Karpas-422 (cell line): ENCODE measurements at regions not wholly inside any gene's neighbourhood (a gene's known extent, or its start where the extent isn't known, plus 50 kb on each side); places are given as distances from the start of the nearest gene placed in this dataset.
"Not testable (repeated sequence)": the region's sequence is repeated elsewhere in the genome, so short reads cannot be mapped to it uniquely, and the experiment has no call there.

Experiments used
- DNase-seq: peaks from one replicate; pipeline ENCODE4 v3.0.0-alpha.2; 2015
- H2AFZ ChIP-seq: fragments of 200-600 bp; sonication (generic); 2 replicates; pipeline ENCODE4 v1.6.1; 2014; ENCODE audit warnings: antibody characterized with exemption, low read length, mixed read lengths
- H3K27ac ChIP-seq: fragments of 200-600 bp; sonication (generic); 2 replicates; pipeline ENCODE4 v1.5.1; 2014; ENCODE audit warnings: mild to moderate bottlenecking, low read length, moderate library complexity
- H3K27me3 ChIP-seq: fragments of 200-600 bp; sonication (generic); 2 replicates; pipeline ENCODE4 v1.6.1; 2014; ENCODE audit warnings: low read length, mixed read lengths
- H3K36me3 ChIP-seq: fragments of 200-600 bp; sonication (generic); 2 replicates; pipeline ENCODE4 v1.6.1; 2014; ENCODE audit warnings: low read length, mixed read lengths; ENCODE audit not compliant: insufficient read depth
- H3K4me1 ChIP-seq: fragments of 200-600 bp; sonication (generic); 2 replicates; pipeline ENCODE4 v1.6.1; 2014; ENCODE audit warnings: mild to moderate bottlenecking, low read length, mixed read lengths
- H3K4me2 ChIP-seq: fragments of 200-600 bp; sonication (generic); 2 replicates; pipeline ENCODE4 v1.6.1; 2014; ENCODE audit warnings: low read length, low read depth, mild to moderate bottlenecking; ENCODE audit not compliant: poor library complexity, severe bottlenecking
- H3K4me3 ChIP-seq: fragments of 200-600 bp; sonication (generic); 2 replicates; pipeline ENCODE4 v1.5.1; 2014; ENCODE audit warnings: mild to moderate bottlenecking, antibody characterized with exemption, low read length, mixed read lengths
- H3K79me2 ChIP-seq: fragments of 200-600 bp; sonication (generic); 2 replicates; pipeline ENCODE4 v1.6.1; 2014; ENCODE audit warnings: mild to moderate bottlenecking, low read length, mixed read lengths
- H3K9ac ChIP-seq: fragments of 200-600 bp; sonication (generic); 2 replicates; pipeline ENCODE4 v1.6.0; 2014; ENCODE audit warnings: low read length
- H3K9me2 ChIP-seq: fragments of 200-600 bp; sonication (generic), shearing (Covaris generic); replicated peaks from 2 replicates; pipeline ENCODE4 v1.6.0; 2014; ENCODE audit warnings: mild to moderate bottlenecking, low read length, moderate library complexity; ENCODE audit not compliant: insufficient read depth
- H3K9me3 ChIP-seq: fragments of 300-700, 200-600 bp; sonication (generic); 2 replicates; pipeline ENCODE4 v1.6.1; 2014; ENCODE audit warnings: low read length, mixed read lengths
- H4K20me1 ChIP-seq: fragments of 200-600 bp; sonication (generic); 2 replicates; pipeline ENCODE4 v1.6.1; 2014; ENCODE audit warnings: mild to moderate bottlenecking, antibody characterized with exemption, low read length, low read depth; ENCODE audit not compliant: insufficient read depth

- not testable (repeated sequence) for H2AFZ ChIP-seq
Observed at GRCh38 chr17:13659051-13659450, 57.3 kb upstream of the HS3ST3A1 start.

GRCh38 chr17:13665872-13666635, 64.3 kb upstream of the HS3ST3A1 start:
- no peaks in the 10 kb centered on the region for H3K9me2 ChIP-seq
- H2AFZ ChIP-seq = no peak overlapping the region
- H3K36me3 ChIP-seq = no peaks in the 10 kb centered on the region
- H3K79me2 ChIP-seq = no peaks in the 10 kb centered on the region
- no peak overlapping the region for H3K9ac ChIP-seq
- no peaks in the 10 kb centered on the region for H3K4me1 ChIP-seq
- H3K4me2 ChIP-seq = no peak overlapping the region
- H3K27ac ChIP-seq = no peak overlapping the region
- peaks cover 11% of the 10 kb centered on the region for H3K9me3 ChIP-seq
- H4K20me1 ChIP-seq = no peaks in the 10 kb centered on the region
- DNase-seq = no peak
- no peak overlapping the region for H3K4me3 ChIP-seq
- no peaks in the 10 kb centered on the region for H3K27me3 ChIP-seq

More at GRCh38 chr17:13659051-13659450, 57.3 kb upstream of the HS3ST3A1 start:
- H3K36me3 ChIP-seq, H3K4me2 ChIP-seq, DNase-seq, H3K9ac ChIP-seq, H3K27me3 ChIP-seq, H3K4me1 ChIP-seq, H3K4me3 ChIP-seq, H3K9me3 ChIP-seq, H3K79me2 ChIP-seq, H3K9me2 ChIP-seq, H4K20me1 ChIP-seq, H3K27ac ChIP-seq: not testable (repeated sequence)

GRCh38 chr17:13671341-13671740, 69.6 kb upstream of the HS3ST3A1 start:
- no peak overlapping the region for H3K27ac ChIP-seq
- no peak overlapping the region for H2AFZ ChIP-seq
- H3K9me2 ChIP-seq = no peaks in the 10 kb centered on the region
- H3K36me3 ChIP-seq = no peaks in the 10 kb centered on the region
- peaks cover 11% of the 10 kb centered on the region for H3K9me3 ChIP-seq
- H4K20me1 ChIP-seq = no peaks in the 10 kb centered on the region
- no peaks in the 10 kb centered on the region for H3K27me3 ChIP-seq
- DNase-seq = no peak
- H3K4me3 ChIP-seq = no peak overlapping the region
- no peak overlapping the region for H3K4me2 ChIP-seq
- no peak overlapping the region for H3K9ac ChIP-seq
- H3K4me1 ChIP-seq = no peaks in the 10 kb centered on the region
- no peaks in the 10 kb centered on the region for H3K79me2 ChIP-seq

GRCh38 chr17:13671771-13672170, 70.0 kb upstream of the HS3ST3A1 start:
- DNase-seq = no peak

GRCh38 chr17:13678361-13678760, 76.6 kb upstream of the HS3ST3A1 start:
- H3K27ac ChIP-seq = no peak overlapping the region
- H3K4me1 ChIP-seq = no peaks in the 10 kb centered on the region
- H3K9me2 ChIP-seq = no peaks in the 10 kb centered on the region
- H3K79me2 ChIP-seq = no peaks in the 10 kb centered on the region
- no peak overlapping the region for H3K4me3 ChIP-seq
- H4K20me1 ChIP-seq = no peaks in the 10 kb centered on the region
- H3K4me2 ChIP-seq = no peak overlapping the region
- H3K9ac ChIP-seq = no peak overlapping the region
- no peak overlapping the region for H2AFZ ChIP-seq
- DNase-seq = no peak
- no peaks in the 10 kb centered on the region for H3K9me3 ChIP-seq
- no peaks in the 10 kb centered on the region for H3K27me3 ChIP-seq
- H3K36me3 ChIP-seq = no peaks in the 10 kb centered on the region

More at GRCh38 chr17:13671771-13672170, 70.0 kb upstream of the HS3ST3A1 start:
- H3K27ac ChIP-seq = no peak overlapping the region
- H4K20me1 ChIP-seq = no peaks in the 10 kb centered on the region
- no peaks in the 10 kb centered on the region for H3K27me3 ChIP-seq
- no peaks in the 10 kb centered on the region for H3K9me2 ChIP-seq
- H3K4me2 ChIP-seq = no peak overlapping the region
- H3K79me2 ChIP-seq = no peaks in the 10 kb centered on the region
- H3K36me3 ChIP-seq = no peaks in the 10 kb centered on the region
- H3K9me3 ChIP-seq = peaks cover 11% of the 10 kb centered on the region
- H3K4me3 ChIP-seq = no peak overlapping the region
- H3K9ac ChIP-seq = no peak overlapping the region
- H3K4me1 ChIP-seq = no peaks in the 10 kb centered on the region
- H2AFZ ChIP-seq = no peak overlapping the region

GRCh38 chr17:13678841-13679240, 77.1 kb upstream of the HS3ST3A1 start:
- H4K20me1 ChIP-seq = no peaks in the 10 kb centered on the region
- no peaks in the 10 kb centered on the region for H3K9me3 ChIP-seq
- no peak overlapping the region for H3K27ac ChIP-seq
- no peak overlapping the region for H3K4me3 ChIP-seq
- H3K9ac ChIP-seq = no peak overlapping the region
- H3K9me2 ChIP-seq = no peaks in the 10 kb centered on the region
- H3K36me3 ChIP-seq = no peaks in the 10 kb centered on the region
- no peaks in the 10 kb centered on the region for H3K79me2 ChIP-seq
- no peaks in the 10 kb centered on the region for H3K27me3 ChIP-seq
- H3K4me2 ChIP-seq = no peak overlapping the region
- H2AFZ ChIP-seq = no peak overlapping the region
- H3K4me1 ChIP-seq = no peaks in the 10 kb centered on the region
- no peak for DNase-seq

GRCh38 chr17:13688716-13689115, 87.0 kb upstream of the HS3ST3A1 start:
- H3K4me2 ChIP-seq = no peak overlapping the region
- no peaks in the 10 kb centered on the region for H4K20me1 ChIP-seq
- DNase-seq = no peak
- no peaks in the 10 kb centered on the region for H3K9me2 ChIP-seq
- no peak overlapping the region for H3K4me3 ChIP-seq
- H3K36me3 ChIP-seq = no peaks in the 10 kb centered on the region
- H3K27me3 ChIP-seq = no peaks in the 10 kb centered on the region
- no peaks in the 10 kb centered on the region for H3K4me1 ChIP-seq
- no peak overlapping the region for H3K27ac ChIP-seq
- no peaks in the 10 kb centered on the region for H3K79me2 ChIP-seq
- no peak overlapping the region for H2AFZ ChIP-seq
- H3K9ac ChIP-seq = no peak overlapping the region
- H3K9me3 ChIP-seq = no peaks in the 10 kb centered on the region

- no peak overlapping the region for H3K9ac ChIP-seq
- no peaks in the 10 kb centered on the region for H3K36me3 ChIP-seq
- H3K9me3 ChIP-seq = no peaks in the 10 kb centered on the region
- no peaks in the 10 kb centered on the region for H3K27me3 ChIP-seq
- H3K4me2 ChIP-seq = no peak overlapping the region
- no peaks in the 10 kb centered on the region for H4K20me1 ChIP-seq
- no peak overlapping the region for H3K4me3 ChIP-seq
- no peaks in the 10 kb centered on the region for H3K4me1 ChIP-seq
- no peaks in the 10 kb centered on the region for H3K9me2 ChIP-seq
- H2AFZ ChIP-seq = no peak overlapping the region
- no peak for DNase-seq
- no peak overlapping the region for H3K27ac ChIP-seq
- H3K79me2 ChIP-seq = no peaks in the 10 kb centered on the region
Observed at GRCh38 chr17:13690806-13691205, 89.1 kb upstream of the HS3ST3A1 start.
